Cardiac fibroblast (primary cell): ENCODE measurements at regions not wholly inside any gene's neighbourhood (a gene's known extent, or its start where the extent isn't known, plus 50 kb on each side); places are given as distances from the start of the nearest gene placed in this dataset.
A peak's percentile ranks its signal among the peaks of the same experiment; 100 is the strongest.

Experiments used
- DNase-seq, 2 donors: peaks; one replicate each; pipeline versions ENCODE4 v3.0.0 to v3.0.0-alpha.2; 2010; ENCODE audit warnings: low read depth in 2 of 2
- H3K4me3 ChIP-seq, 2 donors: replicated peaks in 1 of 2; 1 replicate in 1 of 2; 2 replicates in 1 of 2; pipeline ENCODE4 v1.5.1; 2011; ENCODE audit warnings: low read depth in 2 of 2, low read length in 2 of 2, mild to moderate bottlenecking in 2 of 2, moderate library complexity in 1 of 2
- TF ChIP-seq, protein P1 (sequence below): IDR thresholded peaks from one replicate; pipeline ENCODE4 v1.5.1; 2011; ENCODE audit warnings: low read depth, mild to moderate bottlenecking, low read length, inconsistent platforms

DNA sequence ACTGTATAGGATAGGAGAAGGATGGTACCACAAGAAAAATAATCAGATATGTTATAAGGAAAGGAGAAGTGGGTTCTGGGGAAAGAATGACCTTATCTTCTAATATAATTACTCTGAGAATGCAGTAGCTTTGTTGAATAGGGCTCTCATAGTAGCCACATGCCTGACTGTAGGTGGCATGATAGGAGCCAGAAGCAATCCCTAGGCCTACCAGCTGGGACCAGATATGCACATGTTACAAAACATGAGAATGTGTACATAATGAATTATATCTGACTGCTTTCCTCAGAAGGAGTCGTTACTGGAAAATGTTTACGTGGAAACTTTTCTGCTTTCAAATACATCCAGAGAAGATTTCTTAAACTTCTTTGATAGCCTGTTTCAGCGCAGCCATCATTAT is 53.2 kb upstream of the FAM3C start:
- peak in 1 of 2 donors; percentile 53 for DNase-seq
- TF ChIP-seq, protein P1, sequence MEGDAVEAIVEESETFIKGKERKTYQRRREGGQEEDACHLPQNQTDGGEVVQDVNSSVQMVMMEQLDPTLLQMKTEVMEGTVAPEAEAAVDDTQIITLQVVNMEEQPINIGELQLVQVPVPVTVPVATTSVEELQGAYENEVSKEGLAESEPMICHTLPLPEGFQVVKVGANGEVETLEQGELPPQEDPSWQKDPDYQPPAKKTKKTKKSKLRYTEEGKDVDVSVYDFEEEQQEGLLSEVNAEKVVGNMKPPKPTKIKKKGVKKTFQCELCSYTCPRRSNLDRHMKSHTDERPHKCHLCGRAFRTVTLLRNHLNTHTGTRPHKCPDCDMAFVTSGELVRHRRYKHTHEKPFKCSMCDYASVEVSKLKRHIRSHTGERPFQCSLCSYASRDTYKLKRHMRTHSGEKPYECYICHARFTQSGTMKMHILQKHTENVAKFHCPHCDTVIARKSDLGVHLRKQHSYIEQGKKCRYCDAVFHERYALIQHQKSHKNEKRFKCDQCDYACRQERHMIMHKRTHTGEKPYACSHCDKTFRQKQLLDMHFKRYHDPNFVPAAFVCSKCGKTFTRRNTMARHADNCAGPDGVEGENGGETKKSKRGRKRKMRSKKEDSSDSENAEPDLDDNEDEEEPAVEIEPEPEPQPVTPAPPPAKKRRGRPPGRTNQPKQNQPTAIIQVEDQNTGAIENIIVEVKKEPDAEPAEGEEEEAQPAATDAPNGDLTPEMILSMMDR: no peak
- no peak overlapping the region for H3K4me3 ChIP-seq

DNA sequence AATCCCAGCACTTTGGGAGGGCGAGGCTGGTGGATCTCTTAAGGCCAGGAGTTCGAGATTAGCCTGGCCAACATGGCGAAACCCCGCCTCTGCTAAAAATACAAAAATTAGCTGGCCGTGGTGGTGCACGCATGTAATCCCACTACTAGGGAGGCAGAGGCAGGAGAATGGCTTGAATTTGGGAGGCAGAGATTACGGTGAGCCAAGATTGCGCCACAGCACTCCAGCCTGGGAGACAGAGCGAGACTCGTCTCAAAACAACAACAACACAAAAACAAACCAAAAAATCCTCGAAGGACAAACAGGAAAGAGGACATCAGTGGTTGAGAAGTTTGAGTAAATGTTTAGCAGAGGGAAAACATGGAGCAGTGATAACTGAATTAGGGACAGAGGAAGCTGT is 52.3 kb upstream of the FAM3C start:
- DNase-seq: no peak
- TF ChIP-seq, protein P1: no peak
- no peak overlapping the region for H3K4me3 ChIP-seq

DNA sequence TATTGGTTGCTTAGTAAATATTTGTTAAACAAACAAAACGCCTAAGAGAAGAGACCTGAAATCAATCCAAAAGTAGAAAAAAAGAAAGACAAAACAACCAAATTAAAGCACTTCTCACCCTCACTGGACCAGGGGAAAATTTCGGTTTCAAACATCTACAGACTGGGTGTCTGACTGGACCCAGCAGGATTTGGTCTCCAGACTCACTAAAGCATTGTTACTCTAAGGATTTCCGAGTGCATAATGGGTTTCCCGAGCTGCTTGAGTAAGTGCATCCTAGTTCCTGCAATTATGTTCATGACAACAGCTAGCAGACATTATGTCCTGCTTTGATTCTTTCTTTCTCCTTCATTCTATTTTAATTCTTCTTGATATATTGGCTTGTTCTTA is 51.8 kb upstream of the FAM3C start:
- TF ChIP-seq, protein P1: no peak
- no peak for DNase-seq
- no peak overlapping the region for H3K4me3 ChIP-seq

DNA sequence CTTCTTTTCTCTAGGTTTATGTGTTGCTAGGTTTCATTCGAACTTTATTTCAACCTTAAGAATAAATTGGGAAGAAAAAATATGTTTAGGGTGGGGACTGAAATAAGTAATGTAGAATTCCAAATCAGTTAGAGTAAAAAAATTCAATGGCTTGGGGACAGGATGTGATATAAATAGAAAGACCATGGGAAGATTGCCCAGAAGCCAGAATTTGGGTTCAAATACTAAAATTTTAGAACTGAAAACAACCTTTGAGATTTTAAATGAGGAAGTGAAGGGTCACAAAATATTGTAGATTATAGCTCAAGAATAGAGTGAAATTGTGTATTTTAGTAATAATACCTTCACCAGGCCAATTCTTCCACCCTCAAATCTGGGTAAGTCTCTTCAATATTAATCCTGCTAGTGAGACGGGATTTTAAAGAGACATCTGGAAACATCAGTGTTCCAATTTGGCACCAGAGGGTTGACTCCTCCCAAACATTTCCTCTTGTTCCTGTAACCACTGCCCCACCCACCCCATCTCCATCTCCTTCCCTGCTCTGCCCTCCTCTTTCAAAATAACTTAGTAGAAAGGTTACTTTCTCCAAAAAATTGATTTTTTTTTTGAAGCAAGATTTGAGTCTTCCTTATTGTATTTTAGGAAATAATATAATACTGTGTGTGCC is 51.3 kb upstream of the FAM3C start:
- DNase-seq: peak in 1 of 2 donors; percentile 48
- TF ChIP-seq, protein P1: no peak

DNA sequence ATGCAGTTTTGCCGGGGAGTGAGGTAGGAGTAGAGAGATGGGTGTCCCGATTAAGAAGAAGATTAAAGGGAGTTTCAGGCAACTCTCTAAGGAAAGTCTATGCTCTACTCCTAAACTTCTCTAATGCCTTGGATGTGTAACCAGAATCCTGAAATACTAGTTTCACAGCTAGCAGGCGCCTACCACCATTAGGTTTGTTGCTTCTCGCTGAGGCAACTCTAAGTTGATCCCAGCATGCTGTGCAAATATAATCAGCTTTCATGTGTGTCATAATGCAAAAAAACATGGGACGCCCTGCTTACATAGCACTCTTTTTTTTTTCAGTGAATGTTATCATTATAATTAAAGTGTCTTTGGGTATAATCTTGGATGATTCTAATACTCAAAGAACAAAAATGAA is 50.4 kb upstream of the FAM3C start:
- H3K4me3 ChIP-seq: no peak overlapping the region
- TF ChIP-seq, protein P1: no peak
- no peak for DNase-seq

More for the DNA sequence above, 51.3 kb upstream of the FAM3C start:
- no peak overlapping the region for H3K4me3 ChIP-seq
